ENCODE measurements at regions not wholly inside any gene's neighbourhood (a gene's known extent, or its start where the extent isn't known, plus 50 kb on each side); places are given as distances from the start of the nearest gene placed in this dataset.
A peak's percentile ranks its signal among the peaks of the same experiment; 100 is the strongest.

DNA sequence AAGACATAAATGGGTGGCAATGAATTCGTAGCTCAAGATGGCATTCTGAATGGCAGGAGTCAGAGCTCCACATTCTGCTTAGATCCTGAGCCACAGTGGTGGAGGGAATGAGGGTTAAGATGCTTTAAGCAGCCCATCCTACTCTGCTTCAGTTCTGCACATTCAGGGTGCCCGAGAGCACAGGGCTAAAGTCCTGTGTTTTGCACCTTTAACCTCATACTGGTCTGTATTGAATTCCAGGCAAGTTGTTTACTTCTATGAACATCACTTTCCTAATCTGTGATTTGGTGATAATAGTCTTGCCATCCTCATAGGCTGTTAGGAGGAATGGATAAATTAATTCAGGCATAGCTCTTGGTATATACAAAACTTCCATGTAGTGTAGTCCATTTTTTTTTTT lies 321.6 kb upstream of the CD180 start:
- no peak for DNase-seq (ENCODE audit: low read depth in 2 of 2)

DNA sequence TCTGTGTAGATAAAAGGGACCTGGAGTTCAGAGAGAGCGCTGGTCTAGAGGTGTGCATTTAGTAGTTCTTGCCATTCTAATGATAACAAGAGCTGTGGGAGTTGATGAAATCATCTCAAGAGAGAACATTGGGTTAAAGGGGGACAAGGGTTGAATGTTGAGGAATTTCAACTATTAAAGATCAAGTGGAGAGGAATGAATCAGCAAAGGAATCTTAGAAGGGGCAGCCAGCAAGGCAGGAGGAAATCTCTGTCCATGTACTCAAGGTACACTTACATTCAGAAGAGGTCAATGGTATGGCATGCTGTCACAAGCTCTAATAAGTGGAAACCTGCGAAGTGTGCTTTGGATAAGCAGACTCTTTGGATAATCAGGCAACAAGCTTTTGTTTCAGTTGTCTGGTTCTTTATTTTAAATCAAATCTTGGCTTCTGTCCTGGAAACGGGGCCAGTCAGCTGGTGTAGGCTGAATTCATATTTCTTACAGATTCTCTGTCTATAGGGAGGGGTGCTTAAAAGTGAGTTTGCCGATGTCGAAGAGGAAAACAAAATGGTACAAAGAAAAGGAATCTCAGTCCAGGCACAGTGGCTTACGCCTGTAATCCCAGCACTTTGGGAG lies 320.5 kb upstream of the CD180 start:
- DNase-seq (ENCODE audit: low read depth in 2 of 2), result peak; percentile 20 to 29

DNA sequence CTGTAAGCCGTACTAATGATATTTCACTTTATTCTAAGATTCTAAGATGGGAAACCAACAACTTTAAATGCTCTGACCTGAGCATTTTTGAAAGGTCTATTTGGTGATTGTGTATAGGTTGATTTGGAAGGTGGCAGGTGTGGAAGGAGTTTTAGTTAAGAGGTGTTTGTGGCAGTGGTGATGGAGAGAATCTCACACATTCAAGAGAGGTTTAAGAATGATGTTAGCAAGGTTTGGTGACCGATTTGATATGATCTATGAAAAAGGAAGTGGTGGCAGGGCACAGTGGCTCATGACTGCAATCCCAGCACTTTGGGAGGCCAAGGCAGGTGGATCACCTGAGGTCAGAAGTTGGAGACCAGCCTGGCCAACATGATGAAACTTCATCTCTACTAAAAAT lies 319.2 kb upstream of the CD180 start:
- no peak for DNase-seq (ENCODE audit: low read depth in 2 of 2)

DNA sequence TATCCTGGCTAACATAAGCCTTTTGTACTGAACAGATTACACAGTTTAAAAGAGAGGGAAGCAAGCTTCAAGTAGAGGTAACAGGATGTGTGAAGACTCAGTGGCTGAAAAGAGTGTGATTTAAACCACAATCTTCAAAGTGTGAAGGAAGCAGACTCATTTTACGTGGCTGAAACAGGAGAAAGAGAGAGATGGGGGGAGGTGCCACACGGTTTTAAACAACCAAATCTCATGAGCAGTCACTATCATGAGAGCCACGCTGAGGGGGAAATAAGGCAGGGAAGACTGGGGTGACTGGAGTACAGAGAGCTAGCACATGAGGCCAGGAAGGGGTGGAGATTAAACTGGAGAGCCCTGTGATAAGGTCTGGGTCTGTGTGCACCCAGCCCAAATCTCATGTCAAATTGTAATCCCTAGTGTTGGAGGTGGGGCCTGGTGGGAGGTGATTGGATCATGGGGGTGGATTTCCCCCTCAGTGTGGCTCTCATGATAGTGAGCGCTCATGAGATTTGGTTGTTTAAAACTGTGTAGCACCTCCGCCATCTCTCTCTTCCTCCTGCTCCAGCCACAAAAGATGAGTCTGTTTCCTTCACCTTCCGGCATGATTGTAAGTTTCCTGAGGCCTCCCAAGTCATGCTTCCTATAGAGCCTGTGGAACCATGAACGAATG lies 318.6 kb upstream of the CD180 start:
- no peak for DNase-seq (ENCODE audit: low read depth in 2 of 2)

DNA sequence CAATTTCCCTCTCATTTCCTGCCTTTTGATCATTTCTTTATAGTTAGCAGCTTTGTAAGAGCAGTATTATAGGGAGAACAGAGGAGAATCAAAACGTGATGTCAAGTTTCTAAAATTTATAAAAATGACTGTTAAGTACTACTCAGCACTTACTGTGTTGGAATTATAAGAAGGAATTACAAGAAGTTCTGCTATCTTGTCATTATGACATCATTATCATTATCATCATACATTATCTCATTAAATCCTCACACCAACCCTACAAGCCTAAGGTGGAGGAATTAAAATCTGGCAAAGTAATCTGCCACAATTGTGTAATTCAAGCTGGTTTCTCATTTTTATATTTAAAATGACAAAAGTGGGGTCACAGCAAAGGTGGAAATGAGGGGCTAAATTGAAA lies 316.2 kb upstream of the CD180 start:
- DNase-seq (ENCODE audit: low read depth in 2 of 2), result no peak

DNA sequence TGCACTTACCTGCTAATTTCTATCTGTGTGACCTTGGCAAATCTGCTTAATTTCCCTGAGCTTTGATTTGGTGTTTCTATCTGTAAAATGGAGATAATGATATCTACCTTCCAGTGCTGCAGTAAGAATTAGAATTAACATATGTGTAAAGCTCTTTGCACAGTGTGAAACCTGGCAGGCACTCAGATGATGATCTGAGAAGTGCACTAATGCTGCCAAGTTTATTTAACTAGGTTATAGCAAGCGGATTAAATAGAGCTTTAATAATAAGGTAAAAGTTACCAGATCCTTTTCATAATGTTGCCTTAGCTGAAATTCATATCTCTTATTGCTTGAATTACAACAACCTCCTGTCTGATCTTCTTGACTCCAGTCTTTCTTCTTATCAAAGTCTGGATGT lies 315.3 kb upstream of the CD180 start:
- no peak for DNase-seq (ENCODE audit: low read depth in 2 of 2)

DNA sequence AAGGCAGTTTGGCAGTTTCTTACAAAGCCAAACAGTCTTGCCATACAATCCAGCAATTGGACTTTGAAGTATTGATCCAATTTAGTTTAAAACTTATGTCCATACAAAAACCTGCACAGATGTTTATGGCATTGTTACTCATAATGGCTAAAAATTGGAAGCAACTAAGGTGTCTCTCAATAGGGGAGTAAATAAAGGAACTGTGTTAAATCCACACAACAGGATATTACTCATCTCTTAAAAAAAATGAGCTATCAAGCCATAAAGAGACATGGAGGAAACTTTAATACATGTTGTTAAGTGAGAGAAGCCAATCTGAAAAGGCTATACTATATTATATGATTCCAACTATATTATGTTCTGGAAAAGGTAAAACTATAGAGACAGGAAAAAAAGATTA lies 313.6 kb upstream of the CD180 start:
- no peak for DNase-seq (ENCODE audit: low read depth in 2 of 2)

DNA sequence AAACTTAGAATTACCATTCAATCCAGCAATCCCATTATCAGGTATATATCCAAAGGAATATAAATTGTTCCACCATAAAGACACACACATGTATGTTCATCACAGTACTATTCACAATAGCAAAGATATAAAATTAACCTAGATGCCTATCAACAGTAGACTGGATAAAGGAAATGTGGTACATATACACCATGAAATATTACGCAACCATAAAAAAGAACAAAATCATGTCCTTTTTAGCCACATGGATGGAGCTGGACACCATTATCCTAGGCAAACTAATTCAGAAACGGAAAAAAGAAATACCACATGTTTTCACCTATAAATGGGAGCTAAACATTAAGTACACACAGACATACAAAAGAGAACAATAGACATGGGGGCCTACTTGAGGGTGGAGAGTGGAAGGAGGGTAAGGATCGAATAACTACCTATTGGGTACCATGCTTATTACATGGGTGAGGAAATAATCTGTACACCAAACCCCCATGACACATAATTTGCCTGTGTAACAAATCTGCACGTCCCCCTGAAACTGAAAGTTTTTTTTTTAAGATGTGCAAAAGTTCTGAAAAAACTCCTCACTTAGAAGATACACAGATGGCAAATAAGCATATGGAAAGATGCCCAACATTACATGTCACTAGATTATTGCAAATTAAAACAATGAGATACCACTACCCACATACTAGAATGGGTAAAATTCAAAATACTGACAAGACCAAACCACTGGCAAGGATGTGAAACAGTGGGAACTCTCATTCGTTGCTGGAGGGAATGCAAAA lies 313.0 kb upstream of the CD180 start:
- no peak for DNase-seq (ENCODE audit: low read depth in 2 of 2)

DNA sequence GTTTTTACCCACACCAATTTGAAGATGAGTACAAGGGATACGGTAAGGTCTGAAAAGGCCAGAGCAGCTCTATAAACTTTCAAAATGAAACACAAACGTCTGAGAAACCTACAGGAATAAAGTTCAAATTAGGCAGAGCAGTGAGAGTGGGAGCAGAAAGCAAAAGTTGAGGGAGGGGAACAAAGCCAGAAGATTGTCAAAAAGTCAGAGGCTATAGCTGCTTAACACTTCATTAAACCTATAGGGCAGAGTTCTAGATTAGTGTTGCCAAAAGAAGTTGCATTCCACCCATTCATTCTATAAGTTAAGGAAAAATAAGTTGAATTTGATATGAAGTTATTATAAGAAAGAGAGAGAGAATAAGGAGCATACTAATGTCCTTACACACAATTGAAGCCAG lies 309.6 kb upstream of the CD180 start:
- no peak for DNase-seq (ENCODE audit: low read depth in 2 of 2)

DNA sequence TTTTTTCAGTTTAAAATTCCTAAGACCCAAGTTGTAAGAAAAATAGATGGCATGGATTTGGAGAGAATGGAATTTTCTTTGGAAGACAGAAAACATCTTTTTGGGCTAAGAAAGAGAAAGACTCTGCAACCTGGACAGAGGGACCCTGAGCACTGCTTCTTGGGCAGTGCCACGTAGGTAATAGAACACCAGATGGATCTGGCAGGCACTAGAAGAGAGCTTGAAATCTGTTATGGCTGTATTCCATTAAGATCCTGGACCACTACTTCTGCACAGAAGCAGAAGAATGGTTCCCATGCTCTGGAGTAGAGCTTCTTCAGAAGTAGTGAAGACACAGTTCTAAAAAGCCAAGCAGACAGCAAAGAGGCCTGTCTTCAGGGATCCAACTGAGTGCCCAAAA lies 306.4 kb upstream of the CD180 start:
- DNase-seq (ENCODE audit: low read depth in 2 of 2), result no peak

DNA sequence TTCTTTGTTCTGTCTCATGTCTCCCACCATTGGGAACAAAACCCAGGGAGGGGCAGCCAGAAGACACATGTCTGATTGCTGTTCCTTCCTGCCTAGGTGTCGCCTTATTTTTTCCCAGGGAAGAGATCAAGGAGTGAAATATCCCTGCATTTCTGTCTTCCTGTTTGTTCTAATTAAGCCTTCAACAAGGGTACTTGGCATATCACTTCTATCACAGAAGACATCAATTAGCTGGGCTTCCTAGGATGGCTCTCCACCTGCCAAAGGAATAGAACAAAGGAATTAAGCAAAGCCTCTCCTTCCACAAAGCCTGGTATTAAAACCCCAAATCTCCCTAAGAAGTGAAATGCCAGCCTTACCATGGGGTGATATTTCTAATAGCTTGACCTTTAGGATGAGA lies 299.5 kb upstream of the CD180 start:
- DNase-seq (ENCODE audit: low read depth in 2 of 2), result no peak

DNA sequence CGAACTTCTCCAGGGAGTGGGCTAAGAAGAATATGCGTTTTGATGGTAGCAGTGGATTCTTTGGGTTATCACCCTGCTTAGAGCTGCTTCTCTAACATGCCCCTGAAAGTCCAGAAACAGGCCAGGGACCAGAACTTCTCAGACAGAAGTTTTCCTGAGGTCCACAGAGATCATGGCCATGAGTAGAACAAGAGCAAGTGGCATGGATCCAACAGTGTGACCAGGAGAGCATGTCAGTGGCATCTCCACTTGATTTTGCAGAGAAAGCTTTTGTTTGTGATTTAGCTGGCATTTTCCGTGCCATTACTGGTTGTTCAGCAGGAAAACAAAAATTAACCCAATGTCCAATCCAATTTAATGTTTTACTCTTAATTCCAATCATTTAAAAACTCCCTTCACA lies 298.5 kb upstream of the CD180 start:
- DNase-seq (ENCODE audit: low read depth in 2 of 2), result no peak

DNA sequence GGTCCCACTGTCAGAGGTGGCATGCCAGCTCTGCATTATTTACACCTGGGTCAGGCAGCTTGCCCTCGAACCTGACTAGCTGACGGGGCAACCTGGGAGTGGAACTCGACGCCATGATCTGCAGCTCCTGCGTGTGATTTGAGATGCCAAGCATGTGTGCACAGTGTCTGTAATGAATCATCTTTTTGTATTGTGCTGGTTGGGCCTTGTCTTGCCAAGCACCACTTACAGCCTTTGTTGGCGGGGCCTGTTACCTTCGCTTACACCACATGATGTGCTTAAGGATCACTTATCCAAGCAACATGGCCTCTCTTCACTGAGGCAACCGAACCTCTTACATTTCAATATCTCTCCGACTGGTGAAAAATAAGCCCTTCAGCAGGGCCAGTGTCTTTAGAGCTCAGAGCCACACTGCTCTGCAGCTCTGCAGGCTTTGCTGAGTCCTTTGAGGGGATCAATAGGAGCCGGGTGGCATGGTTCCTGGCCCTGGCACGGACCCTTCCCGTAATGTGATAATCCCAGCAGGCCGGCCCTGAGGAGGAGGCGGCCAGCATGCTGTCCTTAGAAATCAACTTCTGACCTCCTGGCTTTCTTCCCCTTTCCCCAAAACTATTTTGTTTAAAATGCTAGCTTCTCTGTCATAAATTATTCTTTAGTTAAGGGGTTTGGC lies 297.7 kb upstream of the CD180 start:
- no peak for DNase-seq (ENCODE audit: low read depth in 2 of 2)

DNA sequence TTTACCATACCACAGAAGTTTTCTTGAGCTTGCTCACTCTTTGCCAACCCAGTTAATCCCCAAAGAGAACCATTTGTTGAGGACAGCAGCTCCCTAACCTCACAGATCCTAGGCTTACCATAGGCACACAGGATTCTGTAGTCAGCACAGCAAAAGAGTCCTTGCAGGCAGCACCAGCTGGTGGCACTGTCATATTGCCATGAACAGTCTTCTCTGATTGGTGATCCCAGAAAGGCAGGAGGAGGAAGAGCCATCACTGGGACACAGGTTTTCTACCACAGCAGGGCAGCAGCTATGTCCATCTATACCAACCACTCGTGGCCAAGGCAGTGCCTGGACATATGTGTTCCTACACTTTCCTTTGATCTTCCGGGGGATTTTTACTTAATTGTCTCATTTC lies 297.1 kb upstream of the CD180 start:
- no peak for DNase-seq (ENCODE audit: low read depth in 2 of 2)

DNA sequence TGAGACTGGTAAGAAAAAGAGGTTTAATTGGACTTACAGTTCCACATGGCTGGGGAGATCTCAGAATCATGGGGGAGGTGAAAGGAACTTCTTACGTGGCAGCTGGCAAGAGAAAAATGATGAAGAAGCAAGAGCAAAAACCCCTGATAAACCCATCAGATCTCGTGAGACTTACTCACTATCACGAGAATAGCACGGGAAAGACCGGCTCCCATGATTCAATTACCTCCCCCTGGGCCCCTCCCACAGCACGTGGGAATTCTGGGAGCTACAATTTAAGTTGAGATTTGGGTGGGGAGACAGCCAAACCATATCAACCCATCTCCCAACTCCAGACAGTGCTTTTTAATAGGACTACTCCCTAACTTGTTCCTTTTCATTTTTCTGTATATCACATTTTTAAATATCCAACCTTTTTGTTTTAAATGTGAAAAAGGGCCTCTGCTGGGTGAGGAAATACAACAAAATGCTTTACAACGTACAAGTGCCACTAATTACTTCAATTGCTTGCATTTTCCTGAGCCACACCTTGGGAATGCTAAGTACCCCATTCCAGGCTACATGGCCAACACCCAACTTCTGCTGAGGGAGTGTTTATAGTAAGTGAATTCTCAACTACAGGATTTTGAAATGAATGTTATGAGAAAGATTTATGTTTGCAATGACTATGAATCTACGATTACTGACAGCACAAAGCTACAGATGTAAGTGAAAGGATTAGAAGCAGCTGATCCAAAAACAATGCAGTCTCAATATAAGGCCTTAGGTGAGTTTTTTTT lies 294.1 kb upstream of the CD180 start:
- peak in 1 of 2 experiments; percentile 13 for DNase-seq (ENCODE audit: low read depth in 2 of 2)

DNA sequence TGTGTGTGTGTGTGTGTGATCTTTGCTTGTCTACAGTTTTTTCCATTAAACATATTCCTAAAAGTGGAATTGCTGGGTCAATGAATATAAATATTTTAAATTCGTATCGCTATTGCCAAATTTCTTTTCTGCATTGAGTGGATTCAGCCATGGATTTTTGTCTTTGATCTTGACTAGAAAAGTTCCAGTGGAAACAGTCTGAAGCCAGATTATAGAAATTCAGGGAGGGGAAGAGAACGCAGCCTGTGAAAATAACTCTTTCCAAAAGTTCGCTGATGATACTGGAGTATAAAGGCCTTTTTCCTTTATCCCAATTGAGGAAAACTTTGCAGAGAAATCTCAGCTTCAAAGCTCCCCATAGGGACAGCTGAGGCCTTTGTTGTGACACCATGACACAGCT lies 292.3 kb upstream of the CD180 start:
- DNase-seq (ENCODE audit: low read depth in 2 of 2), result no peak

DNA sequence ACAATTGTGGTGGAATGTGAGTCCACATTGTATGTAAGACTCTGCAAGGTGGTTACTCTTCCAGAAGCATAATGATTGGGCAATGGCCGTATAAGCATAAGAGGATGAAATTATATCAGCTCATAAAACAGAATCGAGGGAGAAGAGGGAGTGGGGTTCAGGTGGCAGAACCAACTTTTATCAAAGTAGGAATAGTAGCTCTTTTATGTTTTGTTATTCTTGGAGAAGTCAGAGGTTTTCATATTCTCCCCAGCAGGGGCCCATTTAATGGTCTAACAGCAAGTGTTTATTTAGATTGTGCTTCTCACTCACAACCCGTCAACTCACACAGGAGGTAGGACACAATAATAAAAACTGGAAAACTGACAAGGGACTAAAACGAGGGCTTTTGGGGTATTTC lies 291.3 kb upstream of the CD180 start:
- DNase-seq (ENCODE audit: low read depth in 2 of 2), result no peak

DNA sequence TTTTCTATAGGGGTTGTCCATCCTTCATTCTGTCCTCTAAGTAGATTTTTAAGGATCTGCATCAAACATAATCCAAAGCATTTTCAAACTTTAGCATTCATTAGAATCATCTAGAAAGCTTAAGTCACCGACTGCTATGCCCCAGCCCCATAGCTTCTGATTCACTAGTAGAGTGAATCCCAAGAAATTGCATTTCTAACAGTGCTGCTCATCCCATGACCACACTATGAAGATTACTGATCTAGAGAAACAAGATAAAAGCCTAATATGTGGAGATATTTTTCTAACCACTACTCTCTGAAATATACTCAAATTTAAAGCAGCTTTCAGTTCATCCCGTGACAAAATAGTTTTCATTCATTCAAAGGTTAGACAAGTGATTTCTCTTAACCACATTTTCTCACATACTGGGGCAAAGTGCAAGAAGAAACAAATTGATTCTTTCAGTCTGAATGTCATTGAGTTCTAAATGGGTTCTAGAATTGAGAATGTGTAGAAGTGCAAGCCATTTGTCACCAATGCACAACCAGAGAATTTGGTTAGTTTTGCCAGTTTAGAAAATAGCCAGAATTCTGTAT lies 286.9 kb upstream of the CD180 start:
- DNase-seq (ENCODE audit: low read depth in 2 of 2), result no peak

DNA sequence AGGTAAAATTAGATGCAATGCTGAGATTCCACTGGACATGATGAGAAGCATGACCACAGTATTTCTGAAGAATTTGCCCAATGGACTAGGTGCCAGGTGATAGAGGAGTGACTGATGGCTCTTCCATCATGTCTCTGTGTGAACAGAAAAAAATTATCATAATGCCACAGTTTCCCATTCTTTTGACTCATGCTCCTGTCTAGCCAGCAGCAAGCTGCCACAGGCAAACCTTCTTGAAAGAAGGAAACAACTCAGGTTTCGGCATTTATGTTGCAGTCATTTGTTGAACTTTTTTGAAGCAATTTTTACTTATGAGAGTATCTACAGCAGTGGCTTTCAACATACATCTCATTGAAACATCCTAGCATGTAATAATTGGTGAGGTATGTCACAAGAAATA lies 284.8 kb upstream of the CD180 start:
- DNase-seq (ENCODE audit: low read depth in 2 of 2), result no peak

DNA sequence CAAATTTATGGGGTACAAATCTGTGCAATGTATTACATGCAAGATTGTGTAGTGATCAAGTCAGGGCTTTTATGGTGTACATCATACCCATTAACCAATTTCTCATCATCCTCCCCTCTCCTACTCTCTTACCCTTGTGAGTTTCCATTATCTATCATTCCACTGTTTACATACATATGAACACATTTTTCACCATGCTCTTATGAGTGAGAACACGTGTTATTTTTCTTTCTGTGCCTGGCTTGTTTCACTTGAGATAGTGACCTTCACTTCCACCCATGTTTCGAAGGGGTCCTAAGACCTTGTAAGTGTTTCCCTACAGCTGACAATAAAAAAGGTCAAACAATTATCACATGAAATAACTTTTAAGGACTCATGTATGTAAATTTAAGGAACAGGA lies 281.7 kb upstream of the CD180 start:
- DNase-seq (ENCODE audit: low read depth in 2 of 2), result no peak

DNA sequence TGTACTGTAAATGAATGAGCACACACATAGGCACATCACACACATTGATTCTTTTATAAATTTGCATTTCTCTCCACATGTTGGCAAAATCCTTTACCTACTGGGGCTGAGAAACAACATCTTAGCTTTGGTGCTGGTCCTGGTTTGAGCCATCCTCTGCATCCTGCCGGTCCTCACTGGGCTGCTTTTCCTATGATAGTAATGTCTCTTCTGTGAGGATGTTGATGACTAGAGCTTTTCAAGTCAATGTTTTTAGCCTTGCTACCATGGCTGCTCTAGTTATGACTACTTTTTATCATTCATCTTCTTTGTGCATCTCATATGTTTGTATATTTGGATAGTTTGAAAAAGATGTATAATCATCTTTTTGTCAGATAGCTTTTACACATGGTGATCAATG lies 280.4 kb upstream of the CD180 start:
- no peak for DNase-seq (ENCODE audit: low read depth in 2 of 2)

DNA sequence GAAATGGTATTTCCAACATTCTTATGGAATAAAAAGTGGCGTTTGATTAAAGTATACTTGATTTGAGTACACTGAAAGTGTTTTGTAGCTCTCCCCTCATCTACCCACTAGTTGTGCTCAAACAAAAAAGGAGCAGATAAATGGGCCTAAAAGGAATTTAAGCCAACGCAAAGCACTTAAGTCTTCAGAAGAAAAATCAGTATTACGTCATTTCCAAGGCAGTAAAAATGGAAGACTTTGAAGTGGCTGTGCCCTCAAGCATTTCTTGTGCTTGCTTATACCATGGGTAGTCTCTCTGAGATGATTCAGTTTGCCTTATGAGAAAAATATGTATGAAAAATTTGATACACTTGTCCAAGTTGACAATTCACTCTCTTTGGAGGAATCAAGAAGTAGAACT lies 279.9 kb upstream of the CD180 start:
- DNase-seq (ENCODE audit: low read depth in 2 of 2), result no peak

Measured in fibroblast of skin of left quadriceps (primary cell).